ENCODE measurements at regions not wholly inside any gene's neighbourhood (a gene's known extent, or its start where the extent isn't known, plus 50 kb on each side); places are given as distances from the start of the nearest gene placed in this dataset.

GRCh38 chrX:5122181-5122678 is 1106.4 kb downstream of the NLGN4X start:
- no peak for TF ChIP-seq POLR2A (IDR thresholded peaks at IDR 0.05)
- no peak for TF ChIP-seq POLR2AphosphoS5 (IDR thresholded peaks at IDR 0.05)
- TF ChIP-seq, protein P1, sequence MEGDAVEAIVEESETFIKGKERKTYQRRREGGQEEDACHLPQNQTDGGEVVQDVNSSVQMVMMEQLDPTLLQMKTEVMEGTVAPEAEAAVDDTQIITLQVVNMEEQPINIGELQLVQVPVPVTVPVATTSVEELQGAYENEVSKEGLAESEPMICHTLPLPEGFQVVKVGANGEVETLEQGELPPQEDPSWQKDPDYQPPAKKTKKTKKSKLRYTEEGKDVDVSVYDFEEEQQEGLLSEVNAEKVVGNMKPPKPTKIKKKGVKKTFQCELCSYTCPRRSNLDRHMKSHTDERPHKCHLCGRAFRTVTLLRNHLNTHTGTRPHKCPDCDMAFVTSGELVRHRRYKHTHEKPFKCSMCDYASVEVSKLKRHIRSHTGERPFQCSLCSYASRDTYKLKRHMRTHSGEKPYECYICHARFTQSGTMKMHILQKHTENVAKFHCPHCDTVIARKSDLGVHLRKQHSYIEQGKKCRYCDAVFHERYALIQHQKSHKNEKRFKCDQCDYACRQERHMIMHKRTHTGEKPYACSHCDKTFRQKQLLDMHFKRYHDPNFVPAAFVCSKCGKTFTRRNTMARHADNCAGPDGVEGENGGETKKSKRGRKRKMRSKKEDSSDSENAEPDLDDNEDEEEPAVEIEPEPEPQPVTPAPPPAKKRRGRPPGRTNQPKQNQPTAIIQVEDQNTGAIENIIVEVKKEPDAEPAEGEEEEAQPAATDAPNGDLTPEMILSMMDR (IDR thresholded peaks at IDR 0.05), result no peak
- Histone ChIP-seq H3K27ac (no peak overlapping the region), H3K4me3 (no peak overlapping the region), H3K4me1 (replicated peaks) (no peaks in the 10 kb centered on the region), H3K36me3 (no peaks in the 10 kb centered on the region), H3K27me3 (replicated peaks; ENCODE audit: insufficient read depth) (no peaks in the 10 kb centered on the region), H3K9me3 (no peaks in the 10 kb centered on the region)
- DNase-seq (ENCODE audit: low spot score), result no peak
- intact Hi-C loops (cut with DNase I), result no loop called here
- 71% methylated on average over 4 of the region's 4 CpGs for WGBS

DNA sequence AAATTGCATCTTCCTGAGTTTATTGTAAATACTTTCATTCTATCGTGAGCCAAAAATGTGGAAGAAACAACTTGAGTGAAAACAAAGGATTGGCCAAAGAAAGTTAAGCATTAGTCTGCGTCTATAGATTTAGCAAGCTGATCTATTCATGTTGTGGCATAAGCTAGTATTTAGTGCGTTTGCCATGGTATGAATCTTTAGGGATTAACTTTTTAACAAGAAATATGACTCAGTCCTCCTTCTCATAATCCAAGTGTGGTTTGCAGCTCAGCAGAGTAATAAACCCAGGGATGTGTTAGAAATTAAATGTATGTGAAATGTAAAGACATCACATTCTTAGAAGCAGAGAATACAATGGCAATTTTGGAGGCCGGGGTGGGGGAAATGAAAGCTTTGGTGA is 1110.9 kb downstream of the NLGN4X start:
- no peak overlapping the region for H3K4me3 ChIP-seq
- H3K36me3 ChIP-seq, result no peaks in the 10 kb centered on the region
- H3K4me1 ChIP-seq (replicated peaks), result no peaks in the 10 kb centered on the region
- no peaks in the 10 kb centered on the region for H3K27me3 ChIP-seq (replicated peaks; ENCODE audit: insufficient read depth)
- H3K9me3 ChIP-seq, result no peaks in the 10 kb centered on the region
- intact Hi-C loops (cut with DNase I), result no loop called here
- WGBS, result 54% methylated on average over 4 of the region's 4 CpGs
- DNase-seq (ENCODE audit: low spot score), result no peak
- no peak overlapping the region for H3K27ac ChIP-seq
- no peak for TF ChIP-seq POLR2A (IDR thresholded peaks at IDR 0.05)
- TF ChIP-seq, protein P1 (IDR thresholded peaks at IDR 0.05), result no peak
- TF ChIP-seq POLR2AphosphoS5 (IDR thresholded peaks at IDR 0.05), result no peak

DNA sequence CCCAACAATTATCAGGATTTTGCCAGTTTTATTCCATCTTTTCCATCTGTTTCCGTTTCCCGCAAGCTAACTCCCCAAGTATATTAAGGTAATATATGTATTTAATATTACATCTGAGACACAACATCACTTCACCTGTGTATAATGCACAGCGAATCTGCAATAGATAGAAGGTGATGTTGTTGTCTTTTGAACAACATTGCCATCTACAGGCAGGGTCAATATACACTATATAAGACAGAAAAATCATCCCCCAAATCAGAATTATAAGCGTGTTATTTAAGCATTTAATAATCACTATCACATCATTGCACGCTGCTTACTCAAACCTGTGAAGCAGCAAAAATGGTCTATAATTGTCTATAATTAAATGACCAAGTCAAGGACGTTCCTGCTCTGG is 1115.5 kb downstream of the NLGN4X start:
- 64% methylated on average over 6 of the region's 6 CpGs for WGBS
- intact Hi-C loops (cut with DNase I), result loop anchor here (5.0 kb wide), 1 partner anchor 566 kb away; no protein-coding TSS in a partner anchor
- no peak for TF ChIP-seq POLR2AphosphoS5 (IDR thresholded peaks at IDR 0.05)
- no peak for TF ChIP-seq POLR2A (IDR thresholded peaks at IDR 0.05)
- TF ChIP-seq, protein P1 (IDR thresholded peaks at IDR 0.05), result no peak
- H3K27ac ChIP-seq, result no peak overlapping the region
- no peaks in the 10 kb centered on the region for H3K9me3 ChIP-seq
- no peaks in the 10 kb centered on the region for H3K36me3 ChIP-seq
- H3K4me3 ChIP-seq, result no peak overlapping the region
- no peaks in the 10 kb centered on the region for H3K27me3 ChIP-seq (replicated peaks; ENCODE audit: insufficient read depth)
- no peak for DNase-seq (ENCODE audit: low spot score)
- no peaks in the 10 kb centered on the region for H3K4me1 ChIP-seq (replicated peaks)

DNA sequence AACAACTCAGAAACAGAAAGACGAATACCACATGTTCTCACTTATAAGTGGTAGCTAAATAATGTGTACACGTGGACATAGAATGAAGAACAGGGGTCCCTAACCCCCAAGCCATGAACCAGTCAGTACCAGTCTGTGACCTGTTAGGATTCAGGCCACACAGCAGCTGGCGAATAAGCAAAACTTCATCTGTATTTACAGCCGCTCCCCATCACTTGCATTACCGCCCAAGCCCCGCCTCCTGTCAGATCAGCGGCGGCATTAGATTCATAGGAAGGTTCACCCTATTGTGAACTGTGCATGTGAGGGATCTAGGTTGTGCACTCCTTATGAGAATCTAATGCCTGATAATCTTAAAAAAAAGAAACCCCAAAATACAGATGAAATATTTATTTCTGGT is 1128.7 kb downstream of the NLGN4X start:
- intact Hi-C loops (cut with DNase I), result no loop called here
- no peaks in the 10 kb centered on the region for H3K4me1 ChIP-seq (replicated peaks)
- TF ChIP-seq, protein P1 (IDR thresholded peaks at IDR 0.05), result no peak
- no peak for TF ChIP-seq POLR2AphosphoS5 (IDR thresholded peaks at IDR 0.05)
- no peak for TF ChIP-seq POLR2A (IDR thresholded peaks at IDR 0.05)
- H3K36me3 ChIP-seq, result no peaks in the 10 kb centered on the region
- H3K9me3 ChIP-seq, result no peaks in the 10 kb centered on the region
- DNase-seq (ENCODE audit: low spot score), result no peak
- 92% methylated on average over 7 of the region's 8 CpGs for WGBS
- no peak overlapping the region for H3K4me3 ChIP-seq
- H3K27me3 ChIP-seq (replicated peaks; ENCODE audit: insufficient read depth), result no peaks in the 10 kb centered on the region
- no peak overlapping the region for H3K27ac ChIP-seq

DNA sequence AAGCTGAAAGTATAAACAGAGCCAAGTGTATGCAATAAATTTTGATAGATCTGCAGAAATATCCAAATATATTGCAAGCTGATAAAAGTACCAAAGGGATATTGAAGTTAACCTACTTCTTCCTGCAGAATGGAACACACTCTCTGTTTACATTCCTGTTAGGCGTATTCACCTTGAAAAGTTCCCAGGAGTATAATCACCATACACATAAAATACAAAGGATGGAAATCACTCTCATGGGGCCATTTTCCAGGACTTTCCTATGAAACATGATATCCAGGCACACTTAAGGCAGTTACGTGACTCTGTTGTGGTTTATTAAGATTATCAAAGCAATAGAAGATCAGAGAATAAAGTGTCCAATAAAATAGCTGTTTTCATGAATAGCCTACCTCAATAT is 1142.3 kb downstream of the NLGN4X start:
- H3K27me3 ChIP-seq (replicated peaks; ENCODE audit: insufficient read depth), result no peaks in the 10 kb centered on the region
- intact Hi-C loops (cut with DNase I), result no loop called here
- H3K4me3 ChIP-seq, result no peak overlapping the region
- DNase-seq (ENCODE audit: low spot score), result no peak
- no peaks in the 10 kb centered on the region for H3K4me1 ChIP-seq (replicated peaks)
- WGBS, result 5% methylated on average over 2 of the region's 2 CpGs
- no peak for TF ChIP-seq POLR2A (IDR thresholded peaks at IDR 0.05)
- TF ChIP-seq, protein P1 (IDR thresholded peaks at IDR 0.05), result no peak
- H3K27ac ChIP-seq, result no peak overlapping the region
- no peaks in the 10 kb centered on the region for H3K36me3 ChIP-seq
- H3K9me3 ChIP-seq, result no peaks in the 10 kb centered on the region
